Activated CD8-positive, alpha-beta T cell treated with anti-CD3 and anti-CD28 coated beads for 36 hours (primary cell): ENCODE measurements at regions not wholly inside any gene's neighbourhood (a gene's known extent, or its start where the extent isn't known, plus 50 kb on each side); places are given as distances from the start of the nearest gene placed in this dataset.

Experiments used
- ATAC-seq: fragments of 200-7000 bp; cut with Tn5 transposase; one replicate; pipeline ENCODE4 v1.10.0; 2021; ENCODE audit warnings: mild to moderate bottlenecking, moderate library complexity
- CTCF ChIA-PET: fragments of 350-600 bp; sonication (Branson Sonifier 250); formaldehyde crosslinking; loops from one replicate; lab custom pipeline; 2021; ENCODE audit warnings: antibody characterized with exemption; lab: Charles Lee
- POLR2A ChIA-PET: fragments of 350-600 bp; sonication (Branson Sonifier 250); formaldehyde crosslinking; loops from one replicate; lab custom pipeline; 2021; ENCODE audit warnings: antibody characterized with exemption; lab: Charles Lee
- DNase-seq: peaks from one replicate; pipeline ENCODE4 v3.0.0-alpha.2; 2020
- H3K27ac Mint-ChIP-seq: one replicate; pipeline ENCODE4 v1.8.0; 2021; ENCODE audit warnings: mild to moderate bottlenecking, mixed read lengths
- H3K27me3 Mint-ChIP-seq: one replicate; pipeline ENCODE4 v1.8.0; 2021; ENCODE audit warnings: mixed read lengths
- H3K36me3 Mint-ChIP-seq: one replicate; pipeline ENCODE4 v1.8.0; 2021; ENCODE audit warnings: low read depth, mixed read lengths
- H3K4me1 Mint-ChIP-seq: one replicate; pipeline ENCODE4 v1.8.0; 2021; ENCODE audit warnings: low read depth, mixed read lengths
- H3K4me3 Mint-ChIP-seq: one replicate; pipeline ENCODE4 v1.8.0; 2021; ENCODE audit warnings: mild to moderate bottlenecking, moderate library complexity, mixed read lengths
- H3K9me3 Mint-ChIP-seq: one replicate; pipeline ENCODE4 v1.8.0; 2021; ENCODE audit warnings: mixed read lengths
- intact Hi-C: fragments of 100-400 bp; cut with micrococcal nuclease; formaldehyde crosslinking; loops from one replicate; pipeline ENCODE4 v1.10.0; 2022
- TF ChIP-seq, protein P1 (sequence below): fragments of 200-600 bp; IDR thresholded peaks from one replicate; pipeline ENCODE4 v1.8.0; 2022; ENCODE audit warnings: antibody characterized with exemption, mild to moderate bottlenecking

DNA sequence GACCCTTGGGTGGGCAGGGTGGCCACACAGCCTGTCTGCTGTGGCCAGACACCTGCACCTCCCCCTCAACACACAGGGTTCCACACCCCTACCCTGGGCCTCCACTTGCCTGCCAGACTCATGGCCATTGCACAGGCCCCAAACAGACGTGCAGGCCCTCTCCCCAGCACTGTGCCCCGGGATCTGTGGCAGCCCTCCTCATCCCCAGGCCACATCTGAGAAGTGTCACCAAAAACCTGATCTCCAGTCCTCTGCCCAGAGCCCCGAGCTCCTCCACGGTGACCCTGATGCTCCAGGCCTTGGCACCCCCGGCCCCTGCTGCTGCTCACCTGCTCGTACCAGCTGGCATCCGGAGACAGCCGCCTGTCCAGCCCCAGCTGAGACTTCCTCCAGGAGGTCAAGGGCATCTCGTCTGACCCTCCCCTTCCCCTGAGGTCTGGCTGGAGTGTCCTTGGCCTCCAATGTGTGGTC is 160.1 kb downstream of the DLL1 start:
- ChIA-PET POLR2A (no interaction called here), CTCF (no interaction called here)
- DNase-seq (no peak), ATAC-seq (no peak)
- Mint-ChIP-seq H3K36me3 (no peaks in the 10 kb centered on the region), H3K4me3 (no peak overlapping the region), H3K4me1 (no peaks in the 10 kb centered on the region), H3K27ac (no peak overlapping the region), H3K27me3 (no peaks in the 10 kb centered on the region), H3K9me3 (no peaks in the 10 kb centered on the region)
- intact Hi-C loops, result no loop called here
- TF ChIP-seq, protein P1, sequence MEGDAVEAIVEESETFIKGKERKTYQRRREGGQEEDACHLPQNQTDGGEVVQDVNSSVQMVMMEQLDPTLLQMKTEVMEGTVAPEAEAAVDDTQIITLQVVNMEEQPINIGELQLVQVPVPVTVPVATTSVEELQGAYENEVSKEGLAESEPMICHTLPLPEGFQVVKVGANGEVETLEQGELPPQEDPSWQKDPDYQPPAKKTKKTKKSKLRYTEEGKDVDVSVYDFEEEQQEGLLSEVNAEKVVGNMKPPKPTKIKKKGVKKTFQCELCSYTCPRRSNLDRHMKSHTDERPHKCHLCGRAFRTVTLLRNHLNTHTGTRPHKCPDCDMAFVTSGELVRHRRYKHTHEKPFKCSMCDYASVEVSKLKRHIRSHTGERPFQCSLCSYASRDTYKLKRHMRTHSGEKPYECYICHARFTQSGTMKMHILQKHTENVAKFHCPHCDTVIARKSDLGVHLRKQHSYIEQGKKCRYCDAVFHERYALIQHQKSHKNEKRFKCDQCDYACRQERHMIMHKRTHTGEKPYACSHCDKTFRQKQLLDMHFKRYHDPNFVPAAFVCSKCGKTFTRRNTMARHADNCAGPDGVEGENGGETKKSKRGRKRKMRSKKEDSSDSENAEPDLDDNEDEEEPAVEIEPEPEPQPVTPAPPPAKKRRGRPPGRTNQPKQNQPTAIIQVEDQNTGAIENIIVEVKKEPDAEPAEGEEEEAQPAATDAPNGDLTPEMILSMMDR, result no peak

GRCh38 chr6:170130201-170130621 is 160.7 kb downstream of the DLL1 start:
- ChIA-PET POLR2A (no interaction called here), CTCF (no interaction called here)
- Mint-ChIP-seq H3K36me3 (no peaks in the 10 kb centered on the region), H3K9me3 (no peaks in the 10 kb centered on the region), H3K4me1 (no peaks in the 10 kb centered on the region), H3K4me3 (no peak overlapping the region), H3K27me3 (no peaks in the 10 kb centered on the region), H3K27ac (no peak overlapping the region)
- TF ChIP-seq, protein P1, result no peak
- no peak for DNase-seq
- intact Hi-C loops, result no loop called here
- no peak for ATAC-seq

GRCh38 chr6:170129691-170130171 is 161.1 kb downstream of the DLL1 start:
- DNase-seq (no peak), ATAC-seq (no peak)
- Mint-ChIP-seq H3K36me3 (no peaks in the 10 kb centered on the region), H3K4me1 (no peaks in the 10 kb centered on the region), H3K27ac (no peak overlapping the region), H3K4me3 (no peak overlapping the region), H3K9me3 (no peaks in the 10 kb centered on the region), H3K27me3 (no peaks in the 10 kb centered on the region)
- ChIA-PET CTCF (no interaction called here), POLR2A (no interaction called here)
- TF ChIP-seq, protein P1, result no peak
- intact Hi-C loops, result no loop called here

GRCh38 chr6:170128811-170129681 is 161.8 kb downstream of the DLL1 start:
- ATAC-seq (no peak), DNase-seq (no peak)
- Mint-ChIP-seq H3K4me1 (no peaks in the 10 kb centered on the region), H3K36me3 (no peaks in the 10 kb centered on the region), H3K9me3 (no peaks in the 10 kb centered on the region), H3K27ac (no peak overlapping the region), H3K27me3 (no peaks in the 10 kb centered on the region), H3K4me3 (no peak overlapping the region)
- TF ChIP-seq, protein P1, result no peak
- ChIA-PET POLR2A (no interaction called here), CTCF (no interaction called here)
- intact Hi-C loops, result no loop called here

- Mint-ChIP-seq H3K27ac (no peak overlapping the region), H3K36me3 (no peaks in the 10 kb centered on the region), H3K4me3 (no peak overlapping the region), H3K4me1 (no peaks in the 10 kb centered on the region), H3K9me3 (no peaks in the 10 kb centered on the region), H3K27me3 (no peaks in the 10 kb centered on the region)
- POLR2A ChIA-PET, result no interaction called here
- TF ChIP-seq, protein P1, result no peak
- CTCF ChIA-PET, result no interaction called here
- intact Hi-C loops, result no loop called here
- DNase-seq (no peak), ATAC-seq (no peak)
Measured at GRCh38 chr6:170128346-170128745, 162.5 kb downstream of the DLL1 start.
